Neural cell (in vitro differentiated cells): ENCODE measurements at regions not wholly inside any gene's neighbourhood (a gene's known extent, or its start where the extent isn't known, plus 50 kb on each side); places are given as distances from the start of the nearest gene placed in this dataset.

Source experiments
- H2AFZ ChIP-seq: fragments of 200-600, 300-800 bp; sonication (generic), shearing (Covaris generic); 2 replicates; pipeline ENCODE4 v1.6.0; 2014; ENCODE audit warnings: low read depth, mild to moderate bottlenecking, antibody characterized with exemption, low read length, moderate library complexity
- H3F3A ChIP-seq: fragments of 200-600 bp; shearing (Covaris generic); 2 replicates; pipeline ENCODE4 v1.6.1; 2016; ENCODE audit warnings: mild to moderate bottlenecking, moderate library complexity, mixed read lengths, antibody characterized with exemption, low read length; ENCODE audit not compliant: insufficient read depth, poor library complexity, severe bottlenecking
- H3K27ac ChIP-seq: fragments of 200-600, 300-800 bp; sonication (generic), shearing (Covaris generic); 2 replicates; pipeline ENCODE4 v1.5.1; 2014; ENCODE audit warnings: mild to moderate bottlenecking, low read length, moderate library complexity
- H3K27me3 ChIP-seq: fragments of 300-800, 200-600 bp; sonication (generic), shearing (Covaris generic); 2 replicates; pipeline ENCODE4 v1.6.0; 2014; ENCODE audit warnings: mild to moderate bottlenecking, low read depth, low read length, moderate library complexity; ENCODE audit not compliant: insufficient read depth
- H3K36me3 ChIP-seq: fragments of 300-800, 200-600 bp; sonication (generic), shearing (Covaris generic); 2 replicates; pipeline ENCODE4 v1.5.1; 2014; ENCODE audit warnings: mild to moderate bottlenecking, antibody characterized with exemption, low read length, moderate library complexity; ENCODE audit not compliant: insufficient read depth
- H3K4me2 ChIP-seq: fragments of 300-800, 200-600 bp; sonication (generic), shearing (Covaris generic); 2 replicates; pipeline ENCODE4 v1.6.0; 2014; ENCODE audit warnings: mild to moderate bottlenecking, low read length
- H3K4me3 ChIP-seq: fragments of 300-800, 200-600 bp; sonication (generic), shearing (Covaris generic); 2 replicates; pipeline ENCODE4 v1.5.1; 2014; ENCODE audit warnings: mild to moderate bottlenecking, low read length, moderate library complexity
- H3K79me2 ChIP-seq: fragments of 200-600 bp; shearing (Covaris generic); replicated peaks from 2 replicates; pipeline ENCODE4 v1.6.0; 2014; ENCODE audit warnings: mild to moderate bottlenecking, low read length, moderate library complexity; ENCODE audit not compliant: insufficient read depth
- H3K9ac ChIP-seq: fragments of 300-800, 200-600 bp; sonication (generic), shearing (Covaris generic); 2 replicates; pipeline ENCODE4 v1.6.1; 2016; ENCODE audit warnings: mild to moderate bottlenecking, low read length, mixed read lengths
- H3K9me2 ChIP-seq: fragments of 200-600 bp; shearing (Covaris generic); 2 replicates; pipeline ENCODE4 v1.6.1; 2016; ENCODE audit warnings: mild to moderate bottlenecking, low read length, mixed read lengths; ENCODE audit not compliant: insufficient read depth
- H3K9me3 ChIP-seq: fragments of 200-600, 300-800 bp; sonication (generic), shearing (Covaris generic); 2 replicates; pipeline ENCODE4 v1.6.1; 2016; ENCODE audit warnings: mild to moderate bottlenecking, mixed run types, low read length, moderate library complexity, mixed read lengths
- H4K20me1 ChIP-seq: fragments of 200-600 bp; shearing (Covaris generic); 2 replicates; pipeline ENCODE4 v1.6.1; 2016; ENCODE audit warnings: mild to moderate bottlenecking, mixed run types; ENCODE audit not compliant: insufficient read depth
- CTCF ChIP-seq: fragments of 450-650 bp; IDR thresholded peaks from 2 replicates; pipeline ENCODE4 v1.5.1; 2014; ENCODE audit warnings: antibody characterized with exemption, mild to moderate bottlenecking, moderate library complexity; ENCODE audit not compliant: poor library complexity, severe bottlenecking
- EP300 ChIP-seq: fragments of 450-650 bp; conservative IDR thresholded peaks from 2 replicates; pipeline ENCODE4 v1.6.1; 2014; ENCODE audit warnings: antibody characterized with exemption, mild to moderate bottlenecking, moderate library complexity; ENCODE audit not compliant: poor library complexity, severe bottlenecking
- EZH2 ChIP-seq: fragments of 200-600, 300-800 bp; shearing (Covaris generic), sonication (generic); IDR thresholded peaks from 2 replicates; pipeline ENCODE4 v1.6.1; 2014; ENCODE audit warnings: antibody characterized with exemption, low read length, borderline replicate concordance, mild to moderate bottlenecking; ENCODE audit not compliant: insufficient read depth, poor library complexity, severe bottlenecking
- MXI1 ChIP-seq: fragments of 450-650 bp; conservative IDR thresholded peaks from 2 replicates; pipeline ENCODE4 v1.6.1; 2014; ENCODE audit warnings: antibody characterized with exemption, mild to moderate bottlenecking; ENCODE audit not compliant: poor library complexity, severe bottlenecking
- POLR2AphosphoS5 ChIP-seq: IDR thresholded peaks from 2 replicates; pipeline ENCODE4 v1.6.1; 2012
- RAD21 ChIP-seq: fragments of 450-650 bp; conservative IDR thresholded peaks from 2 replicates; pipeline ENCODE4 v1.6.1; 2014; ENCODE audit warnings: antibody characterized with exemption, mild to moderate bottlenecking, moderate library complexity
- REST ChIP-seq: IDR thresholded peaks from 2 replicates; pipeline ENCODE4 v1.6.1; 2012; ENCODE audit warnings: borderline replicate concordance
- SMC3 ChIP-seq: fragments of 450-650 bp; conservative IDR thresholded peaks from 2 replicates; pipeline ENCODE4 v1.6.1; 2014; ENCODE audit warnings: antibody characterized with exemption, mild to moderate bottlenecking, moderate library complexity; ENCODE audit not compliant: poor library complexity
- TAF1 ChIP-seq: IDR thresholded peaks from 2 replicates; pipeline ENCODE4 v1.6.1; 2012; ENCODE audit warnings: low read depth

GRCh38 chr5:125338440-125339174 is 592.2 kb upstream of the ZNF608 start:
- Histone ChIP-seq H3K36me3 (no peaks in the 10 kb centered on the region), H3F3A (no peaks in the 10 kb centered on the region), H4K20me1 (no peaks in the 10 kb centered on the region), H3K4me2 (no peak overlapping the region), H2AFZ (no peak overlapping the region), H3K79me2 (no peaks in the 10 kb centered on the region), H3K27me3 (no peaks in the 10 kb centered on the region), H3K9me3 (no peaks in the 10 kb centered on the region), H3K4me3 (no peak overlapping the region), H3K9me2 (no peaks in the 10 kb centered on the region), H3K27ac (no peak overlapping the region), H3K9ac (no peak overlapping the region)
- TF ChIP-seq CTCF (no peak), POLR2AphosphoS5 (no peak), RAD21 (no peak), TAF1 (no peak), REST (no peak), SMC3 (no peak), EZH2 (no peak)

GRCh38 chr5:125341436-125341835 is 595.0 kb upstream of the ZNF608 start:
- Histone ChIP-seq H3K9ac (no peak overlapping the region), H3K9me2 (no peaks in the 10 kb centered on the region), H3K79me2 (no peaks in the 10 kb centered on the region), H3F3A (no peaks in the 10 kb centered on the region), H3K9me3 (no peaks in the 10 kb centered on the region), H3K4me2 (no peak overlapping the region), H3K27me3 (no peaks in the 10 kb centered on the region), H4K20me1 (no peaks in the 10 kb centered on the region), H3K4me3 (no peak overlapping the region), H2AFZ (no peak overlapping the region), H3K36me3 (no peaks in the 10 kb centered on the region), H3K27ac (no peak overlapping the region)
- TF ChIP-seq MXI1: no peak

- Histone ChIP-seq H3K9me2 (no peaks in the 10 kb centered on the region), H3K4me3 (no peak overlapping the region), H3K9ac (no peak overlapping the region), H3K9me3 (no peaks in the 10 kb centered on the region), H3K79me2 (no peaks in the 10 kb centered on the region), H2AFZ (no peak overlapping the region), H3K27ac (no peak overlapping the region), H3K4me2 (no peak overlapping the region), H3K27me3 (no peaks in the 10 kb centered on the region), H4K20me1 (no peaks in the 10 kb centered on the region), H3F3A (peaks cover 5% of the 10 kb centered on the region), H3K36me3 (no peaks in the 10 kb centered on the region)
- TF ChIP-seq TAF1: no peak
- TF ChIP-seq RAD21: no peak
- no peak for TF ChIP-seq EP300
Observed at GRCh38 chr5:125343015-125343414, 596.6 kb upstream of the ZNF608 start.
